H9 (cell line): ENCODE measurements at regions not wholly inside any gene's neighbourhood (a gene's known extent, or its start where the extent isn't known, plus 50 kb on each side); places are given as distances from the start of the nearest gene placed in this dataset.

Source experiments
- DNase-seq: peaks from one replicate; pipeline ENCODE4 v3.0.0-alpha.2; 2017
- H2AFZ ChIP-seq: one replicate; pipeline ENCODE4 v1.6.1; 2013; ENCODE audit warnings: mild to moderate bottlenecking, low read length, control low read depth, moderate library complexity
- H2AK5ac ChIP-seq: 2 replicates; pipeline ENCODE4 v1.6.1; 2013; ENCODE audit warnings: low read length, control low read depth, mixed read lengths; ENCODE audit not compliant: insufficient read length
- H2BK120ac ChIP-seq: one replicate; pipeline ENCODE4 v1.6.1; 2013; ENCODE audit warnings: low read depth, mild to moderate bottlenecking, low read length, control low read depth, inconsistent platforms; ENCODE audit not compliant: poor library complexity, severe bottlenecking
- H2BK12ac ChIP-seq: 2 replicates; pipeline ENCODE4 v1.6.1; 2013; ENCODE audit warnings: low read length, control low read depth, mixed read lengths, low read depth; ENCODE audit not compliant: insufficient read length
- H2BK15ac ChIP-seq: 2 replicates; pipeline ENCODE4 v1.6.1; 2013; ENCODE audit warnings: low read depth, low read length, control low read depth
- H2BK20ac ChIP-seq: one replicate; pipeline ENCODE4 v1.6.1; 2013; ENCODE audit warnings: low read depth, mild to moderate bottlenecking, low read length, control low read depth, inconsistent platforms; ENCODE audit not compliant: poor library complexity, severe bottlenecking
- H2BK5ac ChIP-seq: 2 replicates; pipeline ENCODE4 v1.6.1; 2013; ENCODE audit warnings: low read length, control low read depth, mixed read lengths; ENCODE audit not compliant: insufficient read length
- H3K14ac ChIP-seq: 2 replicates; pipeline ENCODE4 v1.6.1; 2013; ENCODE audit warnings: low read length, control low read depth; ENCODE audit not compliant: insufficient read depth
- H3K18ac ChIP-seq: 2 replicates; pipeline ENCODE4 v1.6.1; 2013; ENCODE audit warnings: low read depth, mild to moderate bottlenecking, mixed read lengths, low read length, control low read depth; ENCODE audit not compliant: insufficient read length
- H3K23ac ChIP-seq: 2 replicates; pipeline ENCODE4 v1.6.1; 2013; ENCODE audit warnings: low read length, control low read depth, mixed read lengths, low read depth; ENCODE audit not compliant: insufficient read length
- H3K23me2 ChIP-seq: 2 replicates; pipeline ENCODE4 v1.6.1; 2013; ENCODE audit warnings: low read depth, mild to moderate bottlenecking, mixed read lengths, low read length, control low read depth; ENCODE audit not compliant: insufficient read length, poor library complexity, severe bottlenecking
- H3K27ac ChIP-seq: 2 replicates; pipeline ENCODE4 v1.5.1; 2013; ENCODE audit warnings: low read length, control low read depth, mixed read lengths, low read depth; ENCODE audit not compliant: insufficient read length
- H3K27me3 ChIP-seq: 2 replicates; pipeline ENCODE4 v1.6.1; 2013; ENCODE audit warnings: low read length, control low read depth, inconsistent platforms; ENCODE audit not compliant: insufficient read depth
- H3K4ac ChIP-seq: 2 replicates; pipeline ENCODE4 v1.6.1; 2013; ENCODE audit warnings: low read depth, mild to moderate bottlenecking, control low read depth, inconsistent platforms, low read length, moderate library complexity
- H3K4me1 ChIP-seq: 2 replicates; pipeline ENCODE4 v1.6.1; 2013; ENCODE audit warnings: low read length, control low read depth, inconsistent platforms; ENCODE audit not compliant: insufficient read depth
- H3K4me2 ChIP-seq: 2 replicates; pipeline ENCODE4 v1.6.1; 2013; ENCODE audit warnings: low read length, control low read depth, mixed read lengths; ENCODE audit not compliant: insufficient read length, insufficient read depth
- H3K56ac ChIP-seq: 2 replicates; pipeline ENCODE4 v1.6.1; 2013; ENCODE audit warnings: low read depth, mild to moderate bottlenecking, mixed read lengths, low read length, control low read depth; ENCODE audit not compliant: insufficient read length
- H3K79me1 ChIP-seq: 2 replicates; pipeline ENCODE4 v1.6.1; 2013; ENCODE audit warnings: low read depth, mild to moderate bottlenecking, moderate library complexity, low read length, control low read depth, inconsistent platforms; ENCODE audit not compliant: insufficient read depth, poor library complexity, severe bottlenecking
- H3K79me2 ChIP-seq: 2 replicates; pipeline ENCODE4 v1.6.1; 2013; ENCODE audit warnings: low read length, control low read depth, inconsistent platforms; ENCODE audit not compliant: insufficient read depth
- H3K9ac ChIP-seq: 2 replicates; pipeline ENCODE4 v1.6.1; 2013; ENCODE audit warnings: low read length, control low read depth, mixed read lengths; ENCODE audit not compliant: insufficient read length; ENCODE audit errors: extremely low read depth
- H3K9me3 ChIP-seq: one replicate; pipeline ENCODE4 v1.6.1; 2013; ENCODE audit warnings: low read depth, low read length, inconsistent platforms; ENCODE audit not compliant: control insufficient read depth
- H3T11ph ChIP-seq: one replicate; pipeline ENCODE4 v1.6.1; 2013; ENCODE audit warnings: mild to moderate bottlenecking, low read length, control low read depth, inconsistent platforms
- H4K20me1 ChIP-seq: one replicate; pipeline ENCODE4 v1.6.1; 2013; ENCODE audit not compliant: control insufficient read depth, insufficient read length, insufficient read depth
- H4K5ac ChIP-seq: 2 replicates; pipeline ENCODE4 v1.6.1; 2013; ENCODE audit warnings: low read depth, mild to moderate bottlenecking, mixed read lengths, low read length, control low read depth; ENCODE audit not compliant: insufficient read length
- H4K8ac ChIP-seq: replicated peaks from 2 replicates; pipeline ENCODE4 v1.6.1; 2013; ENCODE audit warnings: low read length, control low read depth, mixed read lengths, low read depth; ENCODE audit not compliant: insufficient read length
- H4K91ac ChIP-seq: 2 replicates; pipeline ENCODE4 v1.6.1; 2013; ENCODE audit warnings: low read depth, mild to moderate bottlenecking, moderate library complexity, mixed read lengths, low read length, control low read depth; ENCODE audit not compliant: insufficient read length
- H3K27ac Mint-ChIP-seq, 3 experiments: 2 replicates in 2 of 3; 3 replicates in 1 of 3; pipeline ENCODE4 v1.8.0; 2020 to 2021; ENCODE audit warnings: mixed read lengths in 3 of 3, mild to moderate bottlenecking in 1 of 3, moderate library complexity in 1 of 3
- H3K27me3 Mint-ChIP-seq: 2 replicates; pipeline ENCODE4 v1.8.0; 2021; ENCODE audit warnings: low read depth, mild to moderate bottlenecking, moderate library complexity, mixed read lengths
- H3K36me3 Mint-ChIP-seq, 3 experiments: 2 replicates in 2 of 3; 3 replicates in 1 of 3; pipeline ENCODE4 v1.8.0; 2020 to 2021; ENCODE audit warnings: low read depth in 3 of 3, mixed read lengths in 3 of 3; ENCODE audit not compliant: insufficient read depth in 1 of 3
- H3K4me1 Mint-ChIP-seq, 2 experiments: 2 replicates each; pipeline ENCODE4 v1.8.0; 2020; ENCODE audit warnings: mixed read lengths in 2 of 2
- H3K4me3 Mint-ChIP-seq, 2 experiments: 2 replicates in 1 of 2; 3 replicates in 1 of 2; pipeline ENCODE4 v1.8.0; 2020 to 2021; ENCODE audit warnings: mild to moderate bottlenecking in 2 of 2, mixed read lengths in 2 of 2, moderate library complexity in 1 of 2
- H3K9me3 Mint-ChIP-seq, 2 experiments: 2 replicates in 1 of 2; 3 replicates in 1 of 2; pipeline ENCODE4 v1.8.0; 2020; ENCODE audit warnings: mild to moderate bottlenecking in 2 of 2, mixed read lengths in 2 of 2, moderate library complexity in 1 of 2
- TF ChIP-seq, protein P1 (sequence below): fragments of 200-600 bp; sonication (generic); conservative IDR thresholded peaks from 3 replicates; pipeline ENCODE4 v1.8.0; 2021; ENCODE audit warnings: antibody characterized with exemption, mild to moderate bottlenecking

DNA sequence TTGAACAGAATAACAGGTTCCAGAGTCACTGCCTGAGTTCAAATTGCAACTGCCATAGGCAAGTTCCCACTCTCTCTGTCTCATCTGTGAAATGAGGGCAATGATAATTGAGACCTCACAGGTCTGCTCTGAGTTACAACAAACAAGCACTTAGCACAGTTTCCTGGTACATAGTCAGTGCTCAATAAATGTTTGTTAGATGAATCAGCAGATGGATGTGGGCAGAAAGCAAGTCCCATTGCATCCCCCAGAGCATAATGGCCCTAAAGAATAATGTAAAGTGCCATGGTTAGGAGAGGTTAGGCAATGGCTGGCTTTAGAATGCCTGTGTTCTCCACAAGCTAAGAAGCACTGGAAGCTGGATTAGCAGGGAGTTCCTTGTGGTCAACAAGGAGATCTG is 136.5 kb upstream of the LARP1 start:
- Histone ChIP-seq H3K18ac (no peak overlapping the region), H4K91ac (no peak overlapping the region), H3K56ac (no peak overlapping the region), H3K27me3 (no peaks in the 10 kb centered on the region), H3K9ac (no peak overlapping the region), H3K14ac (no peak overlapping the region), H2BK120ac (no peak overlapping the region), H3K4ac (no peak overlapping the region), H2BK12ac (no peak overlapping the region), H3K27ac (no peak overlapping the region), H4K8ac (no peak overlapping the region), H3K23ac (no peak overlapping the region), H3K4me2 (no peak overlapping the region), H3K79me1 (no peaks in the 10 kb centered on the region), H3K79me2 (no peaks in the 10 kb centered on the region), H4K5ac (no peak overlapping the region), H2AK5ac (no peak overlapping the region), H3K4me1 (no peaks in the 10 kb centered on the region), H2BK20ac (no peak overlapping the region), H2BK5ac (no peak overlapping the region), H2AFZ (no peak overlapping the region), H3K9me3 (no peaks in the 10 kb centered on the region), H3K23me2 (no peaks in the 10 kb centered on the region), H4K20me1 (no peaks in the 10 kb centered on the region), H3T11ph (no peak overlapping the region), H2BK15ac (no peak overlapping the region)
- Mint-ChIP-seq H3K4me3 (no peak overlapping the region), H3K27ac (no peak overlapping the region), H3K36me3 (no peaks in the 10 kb centered on the region; a peak in 1 of 7 replicates), H3K4me1 (0 out of 4 replicates have a peak, but pooled peaks cover 0 to 3% of the 10 kb centered on the region in 2 experiments), H3K9me3 (no peaks in the 10 kb centered on the region), H3K27me3 (peaks cover 38% of the 10 kb centered on the region)
- TF ChIP-seq, protein P1, sequence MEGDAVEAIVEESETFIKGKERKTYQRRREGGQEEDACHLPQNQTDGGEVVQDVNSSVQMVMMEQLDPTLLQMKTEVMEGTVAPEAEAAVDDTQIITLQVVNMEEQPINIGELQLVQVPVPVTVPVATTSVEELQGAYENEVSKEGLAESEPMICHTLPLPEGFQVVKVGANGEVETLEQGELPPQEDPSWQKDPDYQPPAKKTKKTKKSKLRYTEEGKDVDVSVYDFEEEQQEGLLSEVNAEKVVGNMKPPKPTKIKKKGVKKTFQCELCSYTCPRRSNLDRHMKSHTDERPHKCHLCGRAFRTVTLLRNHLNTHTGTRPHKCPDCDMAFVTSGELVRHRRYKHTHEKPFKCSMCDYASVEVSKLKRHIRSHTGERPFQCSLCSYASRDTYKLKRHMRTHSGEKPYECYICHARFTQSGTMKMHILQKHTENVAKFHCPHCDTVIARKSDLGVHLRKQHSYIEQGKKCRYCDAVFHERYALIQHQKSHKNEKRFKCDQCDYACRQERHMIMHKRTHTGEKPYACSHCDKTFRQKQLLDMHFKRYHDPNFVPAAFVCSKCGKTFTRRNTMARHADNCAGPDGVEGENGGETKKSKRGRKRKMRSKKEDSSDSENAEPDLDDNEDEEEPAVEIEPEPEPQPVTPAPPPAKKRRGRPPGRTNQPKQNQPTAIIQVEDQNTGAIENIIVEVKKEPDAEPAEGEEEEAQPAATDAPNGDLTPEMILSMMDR = no peak
- DNase-seq = no peak
